ENCODE measurements at regions not wholly inside any gene's neighbourhood (a gene's known extent, or its start where the extent isn't known, plus 50 kb on each side); places are given as distances from the start of the nearest gene placed in this dataset.

- TF ChIP-seq EP300 (IDR thresholded peaks at IDR 0.05; ENCODE audit: borderline replicate concordance in 1 of 2, low read depth in 2 of 2, low read length in 2 of 2) (no peak), POLR2A (IDR thresholded peaks at IDR 0.05; ENCODE audit: control extremely low read depth in 1 of 2, low read depth in 2 of 2, low read length in 2 of 2) (no peak), POU5F1 (IDR thresholded peaks at IDR 0.05; ENCODE audit: low read depth, low read length) (no peak), SP1 (IDR thresholded peaks at IDR 0.05; ENCODE audit: low read depth, low read length) (no peak), CTCF (IDR thresholded peaks at IDR 0.05; ENCODE audit: control extremely low read depth in 1 of 3, insufficient read depth in 1 of 3, low read depth in 1 of 3, low read length in 3 of 3) (no peak), TAF1 (IDR thresholded peaks at IDR 0.05; ENCODE audit: low read depth, low read length) (no peak), SRF (IDR thresholded peaks at IDR 0.05; ENCODE audit: low read depth, low read length) (no peak), NANOG (IDR thresholded peaks at IDR 0.05; ENCODE audit: insufficient read depth, low read depth, low read length, poor library complexity, severe bottlenecking) (no peak)
Measured at GRCh38 chr5:153187503-153187902, 303.0 kb upstream of the GRIA1 start.
